ENCODE measurements at regions not wholly inside any gene's neighbourhood (a gene's known extent, or its start where the extent isn't known, plus 50 kb on each side); places are given as distances from the start of the nearest gene placed in this dataset.
A peak's percentile ranks its signal among the peaks of the same experiment; 100 is the strongest.
"Not testable (repeated sequence)": the region's sequence is repeated elsewhere in the genome, so short reads cannot be mapped to it uniquely, and the experiment has no call there.

- DNase-seq (ENCODE audit: low read depth, low spot score): no peak
Measured at GRCh38 chr9:129435988-129436717, 184.7 kb downstream of the C9orf50 start.

GRCh38 chr9:129435291-129435690 is 185.6 kb downstream of the C9orf50 start:
- DNase-seq (ENCODE audit: low read depth, low spot score): no peak

- no peak for DNase-seq (ENCODE audit: low read depth, low spot score)
Measured at GRCh38 chr9:129434187-129434586, 186.7 kb downstream of the C9orf50 start.

GRCh38 chr9:129432297-129433154 is 188.4 kb downstream of the C9orf50 start:
- DNase-seq (ENCODE audit: low read depth, low spot score): no peak

- DNase-seq (ENCODE audit: low read depth, low spot score): no peak
Measured at GRCh38 chr9:129430940-129431643, 189.8 kb downstream of the C9orf50 start.

GRCh38 chr9:129428864-129429577 is 191.9 kb downstream of the C9orf50 start:
- DNase-seq (ENCODE audit: low read depth, low spot score): no peak

- DNase-seq (ENCODE audit: low read depth, low spot score): no peak
Measured at GRCh38 chr9:129427149-129427548, 193.8 kb downstream of the C9orf50 start.

- DNase-seq (ENCODE audit: low read depth, low spot score): not testable (repeated sequence)
Measured at GRCh38 chr9:129423755-129424154, 197.1 kb downstream of the C9orf50 start.

- no peak for DNase-seq (ENCODE audit: low read depth, low spot score)
Measured at GRCh38 chr9:129423216-129423615, 197.7 kb downstream of the C9orf50 start.

- no peak for DNase-seq (ENCODE audit: low read depth, low spot score)
Measured at GRCh38 chr9:129422843-129423192, 198.1 kb downstream of the C9orf50 start.

GRCh38 chr9:129422032-129422842 is 198.7 kb downstream of the C9orf50 start:
- DNase-seq (ENCODE audit: low read depth, low spot score): no peak

GRCh38 chr9:129421371-129421770 is 199.5 kb downstream of the C9orf50 start:
- DNase-seq (ENCODE audit: low read depth, low spot score): no peak

GRCh38 chr9:129420721-129421120 is 200.2 kb downstream of the C9orf50 start:
- DNase-seq (ENCODE audit: low read depth, low spot score): no peak

GRCh38 chr9:129419382-129419899 is 201.5 kb downstream of the C9orf50 start:
- no peak for DNase-seq (ENCODE audit: low read depth, low spot score)

- no peak for DNase-seq (ENCODE audit: low read depth, low spot score)
Measured at GRCh38 chr9:129418451-129418850, 202.4 kb downstream of the C9orf50 start.

GRCh38 chr9:129416821-129417539 is 203.9 kb downstream of the C9orf50 start:
- no peak for DNase-seq (ENCODE audit: low read depth, low spot score)

GRCh38 chr9:129415942-129416651 is 204.8 kb downstream of the C9orf50 start:
- DNase-seq (ENCODE audit: low read depth, low spot score): no peak

GRCh38 chr9:129414993-129415941 is 205.6 kb downstream of the C9orf50 start:
- peak; percentile 61 for DNase-seq (ENCODE audit: low read depth, low spot score)
